ENCODE measurements at regions not wholly inside any gene's neighbourhood (a gene's known extent, or its start where the extent isn't known, plus 50 kb on each side); places are given as distances from the start of the nearest gene placed in this dataset.

- no peak for TF ChIP-seq TARDBP (IDR thresholded peaks at IDR 0.05)
- no peak for TF ChIP-seq FOXA1 (IDR thresholded peaks at IDR 0.05)
- TF ChIP-seq NFRKB (IDR thresholded peaks at IDR 0.05), result no peak
- no peak for TF ChIP-seq PKNOX1 (IDR thresholded peaks at IDR 0.05)
- TF ChIP-seq FOXK2 (IDR thresholded peaks at IDR 0.05), result no peak
- no peak for TF ChIP-seq L3MBTL2 (conservative IDR thresholded peaks at IDR 0.05)
- TF ChIP-seq ARNT (IDR thresholded peaks at IDR 0.05), result no peak
- TF ChIP-seq SP1 (IDR thresholded peaks at IDR 0.05), result no peak
- no peak for TF ChIP-seq CTBP1 (IDR thresholded peaks at IDR 0.05; ENCODE audit: borderline replicate concordance)
- no peak for TF ChIP-seq FOXM1 (IDR thresholded peaks at IDR 0.05; ENCODE audit: borderline replicate concordance)
- TF ChIP-seq BHLHE40 (IDR thresholded peaks at IDR 0.05; ENCODE audit: borderline replicate concordance), result no peak
- TF ChIP-seq LEF1 (IDR thresholded peaks at IDR 0.05; ENCODE audit: borderline replicate concordance), result no peak
- TF ChIP-seq ZNF384 (IDR thresholded peaks at IDR 0.05), result no peak
- ChIA-PET CTCF (interaction anchor here (0.6 to 5.2 kb wide), 11 partner anchors 12 to 923 kb away, joined by 3 to 25 read pairs (median 3); no protein-coding TSS in a partner anchor), POLR2A (no interaction called here)
- no peak for DNase-seq (ENCODE audit: extremely low spot score)
Observed at GRCh38 chr13:76017861-76018556, 381.9 kb downstream of the LMO7 start.

GRCh38 chr13:76016799-76017400 is 380.8 kb downstream of the LMO7 start:
- ChIA-PET CTCF (interaction anchor here (0.5 to 5.2 kb wide), 8 partner anchors 10 to 948 kb away, joined by 3 to 25 read pairs (median 4); no protein-coding TSS in a partner anchor), POLR2A (no interaction called here)
- TF ChIP-seq SUZ12 (IDR thresholded peaks at IDR 0.05) (no peak), TARDBP (IDR thresholded peaks at IDR 0.05) (no peak), CTBP1 (IDR thresholded peaks at IDR 0.05; ENCODE audit: borderline replicate concordance) (no peak), HDGF (IDR thresholded peaks at IDR 0.05; ENCODE audit: borderline replicate concordance) (no peak), NFRKB (IDR thresholded peaks at IDR 0.05) (no peak), BHLHE40 (IDR thresholded peaks at IDR 0.05; ENCODE audit: borderline replicate concordance) (no peak), LEF1 (IDR thresholded peaks at IDR 0.05; ENCODE audit: borderline replicate concordance) (no peak), FOXA1 (IDR thresholded peaks at IDR 0.05) (no peak), L3MBTL2 (conservative IDR thresholded peaks at IDR 0.05) (no peak), SP1 (IDR thresholded peaks at IDR 0.05) (no peak), PKNOX1 (IDR thresholded peaks at IDR 0.05) (no peak), FOXM1 (IDR thresholded peaks at IDR 0.05; ENCODE audit: borderline replicate concordance) (no peak), FOXK2 (IDR thresholded peaks at IDR 0.05) (no peak)
- DNase-seq (ENCODE audit: extremely low spot score), result peak; percentile 68

GRCh38 chr13:76014406-76015318 is 378.5 kb downstream of the LMO7 start:
- ChIA-PET POLR2A (no interaction called here), CTCF (interaction anchor here (5.2 kb wide), 1 partner anchor 138 kb away, joined by 25 read pairs; no protein-coding TSS in a partner anchor)
- DNase-seq (ENCODE audit: extremely low spot score), result no peak
- TF ChIP-seq TARDBP (IDR thresholded peaks at IDR 0.05) (no peak), BHLHE40 (IDR thresholded peaks at IDR 0.05; ENCODE audit: borderline replicate concordance) (no peak), SP1 (IDR thresholded peaks at IDR 0.05) (no peak), ELF4 (IDR thresholded peaks at IDR 0.05) (no peak), FOXK2 (IDR thresholded peaks at IDR 0.05) (no peak), PKNOX1 (IDR thresholded peaks at IDR 0.05) (no peak), FOXM1 (IDR thresholded peaks at IDR 0.05; ENCODE audit: borderline replicate concordance) (no peak), CTBP1 (IDR thresholded peaks at IDR 0.05; ENCODE audit: borderline replicate concordance) (no peak), FOXA1 (IDR thresholded peaks at IDR 0.05) (no peak), LEF1 (IDR thresholded peaks at IDR 0.05; ENCODE audit: borderline replicate concordance) (no peak), L3MBTL2 (conservative IDR thresholded peaks at IDR 0.05) (no peak), ARNT (IDR thresholded peaks at IDR 0.05) (no peak), SUZ12 (IDR thresholded peaks at IDR 0.05) (no peak), ZNF384 (IDR thresholded peaks at IDR 0.05) (no peak), HDGF (IDR thresholded peaks at IDR 0.05; ENCODE audit: borderline replicate concordance) (no peak), NFRKB (IDR thresholded peaks at IDR 0.05) (no peak)

- TF ChIP-seq FOXA1 (IDR thresholded peaks at IDR 0.05) (no peak), HDGF (IDR thresholded peaks at IDR 0.05; ENCODE audit: borderline replicate concordance) (no peak), BHLHE40 (IDR thresholded peaks at IDR 0.05; ENCODE audit: borderline replicate concordance) (no peak), PKNOX1 (IDR thresholded peaks at IDR 0.05) (no peak), LEF1 (IDR thresholded peaks at IDR 0.05; ENCODE audit: borderline replicate concordance) (no peak), SUZ12 (IDR thresholded peaks at IDR 0.05) (no peak), CTBP1 (IDR thresholded peaks at IDR 0.05; ENCODE audit: borderline replicate concordance) (no peak), SP1 (IDR thresholded peaks at IDR 0.05) (no peak), L3MBTL2 (conservative IDR thresholded peaks at IDR 0.05) (no peak), ARNT (IDR thresholded peaks at IDR 0.05) (no peak), FOXM1 (IDR thresholded peaks at IDR 0.05; ENCODE audit: borderline replicate concordance) (no peak), ZNF384 (IDR thresholded peaks at IDR 0.05) (no peak), ELF4 (IDR thresholded peaks at IDR 0.05) (no peak), NFRKB (IDR thresholded peaks at IDR 0.05) (no peak), FOXK2 (IDR thresholded peaks at IDR 0.05) (no peak)
- ChIA-PET CTCF (interaction anchor here (1.6 kb wide), 1 partner anchor 135 kb away, joined by 5 read pairs; no protein-coding TSS in a partner anchor), POLR2A (no interaction called here)
- no peak for DNase-seq (ENCODE audit: extremely low spot score)
Observed at GRCh38 chr13:76012091-76012721, 376.1 kb downstream of the LMO7 start.

All from HEK293T (cell line).